A673 (cell line): ENCODE measurements at regions not wholly inside any gene's neighbourhood (a gene's known extent, or its start where the extent isn't known, plus 50 kb on each side); places are given as distances from the start of the nearest gene placed in this dataset.

Source experiments
- EZH2 ChIP-seq: fragments of 200-600 bp; sonication (generic); IDR thresholded peaks from 2 replicates; pipeline ENCODE4 v1.6.1; 2017; ENCODE audit warnings: borderline replicate concordance, low read depth, mild to moderate bottlenecking, mixed read lengths, antibody characterized with exemption, low read length; ENCODE audit not compliant: poor library complexity, severe bottlenecking
- TF ChIP-seq, protein P1 (sequence below): fragments of 300-800, 200-600 bp; sonication (generic); conservative IDR thresholded peaks from 2 replicates; pipeline ENCODE4 v1.5.1; 2017; ENCODE audit warnings: low read depth, mild to moderate bottlenecking, antibody characterized with exemption, low read length, moderate library complexity, mixed read lengths

GRCh38 chr14:97456958-97457357 lies 659.8 kb downstream of the VRK1 start:
- TF ChIP-seq, protein P1, sequence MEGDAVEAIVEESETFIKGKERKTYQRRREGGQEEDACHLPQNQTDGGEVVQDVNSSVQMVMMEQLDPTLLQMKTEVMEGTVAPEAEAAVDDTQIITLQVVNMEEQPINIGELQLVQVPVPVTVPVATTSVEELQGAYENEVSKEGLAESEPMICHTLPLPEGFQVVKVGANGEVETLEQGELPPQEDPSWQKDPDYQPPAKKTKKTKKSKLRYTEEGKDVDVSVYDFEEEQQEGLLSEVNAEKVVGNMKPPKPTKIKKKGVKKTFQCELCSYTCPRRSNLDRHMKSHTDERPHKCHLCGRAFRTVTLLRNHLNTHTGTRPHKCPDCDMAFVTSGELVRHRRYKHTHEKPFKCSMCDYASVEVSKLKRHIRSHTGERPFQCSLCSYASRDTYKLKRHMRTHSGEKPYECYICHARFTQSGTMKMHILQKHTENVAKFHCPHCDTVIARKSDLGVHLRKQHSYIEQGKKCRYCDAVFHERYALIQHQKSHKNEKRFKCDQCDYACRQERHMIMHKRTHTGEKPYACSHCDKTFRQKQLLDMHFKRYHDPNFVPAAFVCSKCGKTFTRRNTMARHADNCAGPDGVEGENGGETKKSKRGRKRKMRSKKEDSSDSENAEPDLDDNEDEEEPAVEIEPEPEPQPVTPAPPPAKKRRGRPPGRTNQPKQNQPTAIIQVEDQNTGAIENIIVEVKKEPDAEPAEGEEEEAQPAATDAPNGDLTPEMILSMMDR: no peak
- no peak for TF ChIP-seq EZH2
